Mucosa of descending colon (tissue), 3 donors: ENCODE measurements at regions not wholly inside any gene's neighbourhood (a gene's known extent, or its start where the extent isn't known, plus 50 kb on each side); places are given as distances from the start of the nearest gene placed in this dataset.

Experiments used
- ATAC-seq: fragments of 200-7000 bp; cut with Tn5 transposase; one replicate; pipeline ENCODE4 v1.9.1; 2020; ENCODE audit warnings: mild to moderate bottlenecking, moderate library complexity
- DNase-seq, 3 donors: peaks; one replicate each; pipeline ENCODE4 v3.0.0-alpha.2; 2020
- H3K36me3 ChIP-seq: fragments of 200-600 bp; one replicate; pipeline ENCODE4 v1.8.0; 2021; ENCODE audit warnings: low read depth, mild to moderate bottlenecking
- H3K4me1 ChIP-seq: fragments of 200-600 bp; one replicate; pipeline ENCODE4 v1.8.0; 2021; ENCODE audit warnings: low read depth, mild to moderate bottlenecking
- H3K4me3 ChIP-seq: fragments of 200-600 bp; one replicate; pipeline ENCODE4 v1.8.0; 2021; ENCODE audit warnings: mild to moderate bottlenecking
- H3K9me3 ChIP-seq: fragments of 200-600 bp; one replicate; pipeline ENCODE4 v1.8.0; 2021; ENCODE audit warnings: mild to moderate bottlenecking
- intact Hi-C, 2 donors: fragments of 100-400 bp; cut with DNase I in 1 of 2; cut with micrococcal nuclease in 1 of 2; formaldehyde crosslinking; loops; one replicate each; pipeline versions ENCODE4 v1.11.0 to v1.11.1; 2022; cut with DNase I, micrococcal nuclease
- TF ChIP-seq, protein P1 (sequence below): fragments of 200-600 bp; IDR thresholded peaks from one replicate; pipeline ENCODE4 v1.8.0; 2022; ENCODE audit warnings: antibody characterized with exemption, mild to moderate bottlenecking
- donor health status: DM: no; HTN: no; CAD: no; lungs with moderate emphysema.
- donor health status: DM: no; HTN: no; CAD: no.
- donor health status: DM: no; HTN: yes; CAD: no.

DNA sequence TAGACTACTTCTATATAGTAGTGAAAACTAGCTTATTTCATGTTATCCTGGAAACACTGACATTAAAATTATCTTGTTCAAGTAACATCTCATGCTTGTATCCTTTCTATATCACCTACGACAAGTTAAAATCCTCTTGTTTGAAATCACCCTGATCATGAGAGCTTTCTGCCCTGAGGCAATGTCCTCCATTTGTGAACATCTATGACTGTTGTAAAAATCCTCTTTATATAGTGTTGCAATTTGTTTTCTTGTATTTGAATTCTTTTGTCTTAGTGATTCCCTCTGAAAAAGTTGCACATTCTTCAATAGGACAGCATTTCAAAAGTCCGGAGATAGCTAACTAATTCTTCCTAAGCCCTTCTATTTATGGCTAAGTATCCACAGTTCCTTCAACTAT, 480.3 kb downstream of the NSUN3 start:
- ATAC-seq (no peak), DNase-seq (no peak)
- Histone ChIP-seq H3K9me3 (no peaks in the 10 kb centered on the region), H3K4me1 (no peaks in the 10 kb centered on the region), H3K4me3 (no peak overlapping the region), H3K36me3 (no peaks in the 10 kb centered on the region)
- TF ChIP-seq, protein P1, sequence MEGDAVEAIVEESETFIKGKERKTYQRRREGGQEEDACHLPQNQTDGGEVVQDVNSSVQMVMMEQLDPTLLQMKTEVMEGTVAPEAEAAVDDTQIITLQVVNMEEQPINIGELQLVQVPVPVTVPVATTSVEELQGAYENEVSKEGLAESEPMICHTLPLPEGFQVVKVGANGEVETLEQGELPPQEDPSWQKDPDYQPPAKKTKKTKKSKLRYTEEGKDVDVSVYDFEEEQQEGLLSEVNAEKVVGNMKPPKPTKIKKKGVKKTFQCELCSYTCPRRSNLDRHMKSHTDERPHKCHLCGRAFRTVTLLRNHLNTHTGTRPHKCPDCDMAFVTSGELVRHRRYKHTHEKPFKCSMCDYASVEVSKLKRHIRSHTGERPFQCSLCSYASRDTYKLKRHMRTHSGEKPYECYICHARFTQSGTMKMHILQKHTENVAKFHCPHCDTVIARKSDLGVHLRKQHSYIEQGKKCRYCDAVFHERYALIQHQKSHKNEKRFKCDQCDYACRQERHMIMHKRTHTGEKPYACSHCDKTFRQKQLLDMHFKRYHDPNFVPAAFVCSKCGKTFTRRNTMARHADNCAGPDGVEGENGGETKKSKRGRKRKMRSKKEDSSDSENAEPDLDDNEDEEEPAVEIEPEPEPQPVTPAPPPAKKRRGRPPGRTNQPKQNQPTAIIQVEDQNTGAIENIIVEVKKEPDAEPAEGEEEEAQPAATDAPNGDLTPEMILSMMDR, result no peak
- intact Hi-C loops, result no loop called here

DNA sequence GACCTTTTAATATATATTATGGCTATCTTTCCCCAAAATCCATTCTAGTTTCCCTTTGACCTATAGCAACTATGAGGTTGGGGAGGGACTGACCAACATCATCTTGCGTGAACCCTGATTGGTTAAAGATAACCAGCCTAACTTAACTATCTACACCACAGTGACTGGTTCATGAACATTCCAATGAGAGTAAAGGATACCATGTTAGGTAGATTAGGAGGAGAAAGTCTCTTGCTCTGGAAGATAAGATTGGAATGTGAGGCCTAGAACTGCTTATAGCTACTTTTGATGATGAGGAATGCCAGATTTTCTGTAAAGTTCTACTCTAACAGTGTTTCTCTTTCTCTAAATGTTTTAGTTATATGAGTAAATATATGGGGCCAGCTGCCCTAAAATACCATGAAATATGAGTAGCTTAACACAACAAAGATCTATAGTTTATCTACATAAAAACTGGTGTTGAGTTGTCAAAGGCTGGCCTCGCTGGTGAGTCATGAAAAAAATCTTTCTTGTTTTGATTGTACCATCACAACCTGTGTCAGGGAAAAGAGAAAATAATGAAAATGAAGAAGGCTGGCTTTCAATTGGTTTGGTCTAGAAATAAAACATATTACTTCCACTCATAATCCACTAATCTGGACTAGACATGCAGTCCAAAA, 481.4 kb downstream of the NSUN3 start:
- intact Hi-C loops, result no loop called here
- Histone ChIP-seq H3K4me1 (no peaks in the 10 kb centered on the region), H3K4me3 (no peak overlapping the region), H3K36me3 (no peaks in the 10 kb centered on the region), H3K9me3 (no peaks in the 10 kb centered on the region)
- ATAC-seq (no peak), DNase-seq (no peak)
- TF ChIP-seq, protein P1, result no peak

DNA sequence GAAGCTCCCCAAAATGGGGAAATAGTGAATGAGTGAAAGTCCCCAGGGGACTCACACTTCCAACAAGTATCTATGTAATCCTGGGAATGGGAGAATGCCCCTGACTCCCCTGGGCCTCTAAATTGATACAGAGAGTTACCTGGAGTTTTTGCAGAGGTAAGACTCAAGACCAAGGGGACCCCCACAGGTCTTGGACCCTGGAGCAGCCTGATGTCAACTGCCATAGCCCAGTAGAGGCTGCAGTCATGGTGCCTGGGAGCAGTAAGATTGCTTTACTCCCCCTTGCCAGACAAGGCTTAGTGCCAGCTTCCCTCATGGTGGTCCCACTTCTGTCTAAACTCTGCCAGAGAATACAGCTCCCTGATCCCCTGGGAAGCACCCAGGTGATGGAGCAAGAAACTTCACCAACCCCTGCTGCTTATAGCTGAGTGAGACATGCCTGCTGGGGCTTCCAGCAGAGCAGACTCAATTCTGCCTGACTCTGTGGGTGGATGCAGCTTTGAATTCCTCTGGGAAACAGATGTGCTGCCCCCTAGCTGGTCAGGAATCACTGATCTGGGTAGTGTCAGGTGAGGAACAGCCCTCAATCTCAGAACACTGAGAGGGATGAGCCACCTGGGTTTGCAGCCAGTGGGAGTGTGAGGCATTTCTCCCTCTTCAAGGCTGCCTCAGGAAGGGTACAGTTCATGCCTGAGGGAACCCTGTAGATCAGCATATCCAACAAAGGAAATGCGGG, 485.9 kb downstream of the NSUN3 start:
- peaks cover 4% of the 10 kb centered on the region for H3K9me3 ChIP-seq
- no peak for DNase-seq
- intact Hi-C loops, result no loop called here
- TF ChIP-seq, protein P1, result no peak
- H3K4me1 ChIP-seq, result no peaks in the 10 kb centered on the region
- no peak for ATAC-seq
- H3K4me3 ChIP-seq, result no peak overlapping the region
- no peaks in the 10 kb centered on the region for H3K36me3 ChIP-seq

DNA sequence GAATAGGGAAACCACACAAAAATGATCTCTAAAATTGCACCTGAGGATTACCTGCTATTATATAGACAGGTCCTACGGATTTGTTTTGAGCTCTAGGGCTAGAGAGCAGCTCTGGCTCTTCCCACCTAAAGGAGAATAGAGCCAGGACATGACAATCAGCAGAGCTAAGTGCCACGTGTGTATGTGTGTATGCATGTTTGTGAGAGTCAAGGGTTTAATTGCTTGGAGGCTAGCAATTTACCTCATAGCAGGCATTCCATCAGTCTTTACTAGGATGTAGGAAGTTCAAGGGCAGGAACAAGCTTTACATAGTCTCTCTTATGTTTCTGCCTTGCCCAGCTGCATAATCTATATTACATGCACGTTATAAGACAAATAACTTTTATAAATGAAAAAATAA, 498.2 kb downstream of the NSUN3 start:
- Histone ChIP-seq H3K36me3 (no peaks in the 10 kb centered on the region), H3K9me3 (no peaks in the 10 kb centered on the region), H3K4me3 (no peak overlapping the region), H3K4me1 (no peaks in the 10 kb centered on the region)
- peak in 1 of 3 donors; percentile 6 for DNase-seq
- ATAC-seq, result peak; percentile 58
- TF ChIP-seq, protein P1, result no peak
- intact Hi-C loops, result no loop called here

DNA sequence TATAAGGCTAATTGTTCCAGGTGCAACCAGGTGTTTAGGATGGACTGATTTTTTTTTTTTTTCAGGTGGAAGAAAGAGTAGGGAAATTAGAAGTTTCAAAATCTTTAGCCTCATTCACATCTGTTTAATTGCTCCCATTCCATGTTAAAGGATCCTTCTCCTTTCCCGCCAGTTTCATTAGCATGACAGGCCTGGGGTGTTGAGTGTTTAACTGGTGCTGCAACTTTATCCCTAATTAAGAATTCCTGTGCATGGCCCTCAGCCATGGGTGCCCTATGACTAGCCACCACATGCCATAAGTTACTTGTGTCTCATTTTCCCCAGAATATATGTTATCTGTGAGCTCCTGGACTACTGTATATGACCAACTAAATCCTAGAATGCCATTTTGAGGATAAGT, 501.4 kb downstream of the NSUN3 start:
- intact Hi-C loops, result no loop called here
- Histone ChIP-seq H3K9me3 (no peaks in the 10 kb centered on the region), H3K4me1 (no peaks in the 10 kb centered on the region), H3K36me3 (no peaks in the 10 kb centered on the region), H3K4me3 (no peak overlapping the region)
- TF ChIP-seq, protein P1, result no peak
- DNase-seq (no peak), ATAC-seq (no peak)
